Activated CD8-positive, alpha-beta T cell treated with anti-CD3 and anti-CD28 coated beads for 36 hours (primary cell): ENCODE measurements at regions not wholly inside any gene's neighbourhood (a gene's known extent, or its start where the extent isn't known, plus 50 kb on each side); places are given as distances from the start of the nearest gene placed in this dataset.
"Not testable (repeated sequence)": the region's sequence is repeated elsewhere in the genome, so short reads cannot be mapped to it uniquely, and the experiment has no call there.

Source experiments
- ATAC-seq: fragments of 200-7000 bp; cut with Tn5 transposase; one replicate; pipeline ENCODE4 v1.10.0; 2021; ENCODE audit warnings: mild to moderate bottlenecking, moderate library complexity
- CTCF ChIA-PET: fragments of 350-600 bp; sonication (Branson Sonifier 250); formaldehyde crosslinking; loops from one replicate; lab custom pipeline; 2021; ENCODE audit warnings: antibody characterized with exemption; lab: Charles Lee
- POLR2A ChIA-PET: fragments of 350-600 bp; sonication (Branson Sonifier 250); formaldehyde crosslinking; loops from one replicate; lab custom pipeline; 2021; ENCODE audit warnings: antibody characterized with exemption; lab: Charles Lee
- DNase-seq: peaks from one replicate; pipeline ENCODE4 v3.0.0-alpha.2; 2020
- H3K27ac Mint-ChIP-seq: one replicate; pipeline ENCODE4 v1.8.0; 2021; ENCODE audit warnings: mild to moderate bottlenecking, mixed read lengths
- H3K27me3 Mint-ChIP-seq: one replicate; pipeline ENCODE4 v1.8.0; 2021; ENCODE audit warnings: mixed read lengths
- H3K36me3 Mint-ChIP-seq: one replicate; pipeline ENCODE4 v1.8.0; 2021; ENCODE audit warnings: low read depth, mixed read lengths
- H3K4me1 Mint-ChIP-seq: one replicate; pipeline ENCODE4 v1.8.0; 2021; ENCODE audit warnings: low read depth, mixed read lengths
- H3K4me3 Mint-ChIP-seq: one replicate; pipeline ENCODE4 v1.8.0; 2021; ENCODE audit warnings: mild to moderate bottlenecking, moderate library complexity, mixed read lengths
- H3K9me3 Mint-ChIP-seq: one replicate; pipeline ENCODE4 v1.8.0; 2021; ENCODE audit warnings: mixed read lengths
- CTCF ChIP-seq: fragments of 200-600 bp; IDR thresholded peaks from one replicate; pipeline ENCODE4 v1.8.0; 2022; ENCODE audit warnings: antibody characterized with exemption, mild to moderate bottlenecking
- intact Hi-C: fragments of 100-400 bp; cut with micrococcal nuclease; formaldehyde crosslinking; loops from one replicate; pipeline ENCODE4 v1.10.0; 2022

- peaks cover 8% of the 10 kb centered on the region for H3K9me3 Mint-ChIP-seq
- no peaks in the 10 kb centered on the region for H3K36me3 Mint-ChIP-seq
- DNase-seq (no peak), ATAC-seq (no peak)
- peaks cover 3% of the 10 kb centered on the region for H3K27me3 Mint-ChIP-seq
- TF ChIP-seq CTCF: no peak
- POLR2A ChIA-PET: no interaction called here
- no peak overlapping the region for H3K27ac Mint-ChIP-seq
- intact Hi-C loops: no loop called here
- no peaks in the 10 kb centered on the region for H3K4me1 Mint-ChIP-seq
- H3K4me3 Mint-ChIP-seq: no peak overlapping the region
- CTCF ChIA-PET: no interaction called here
Observed at GRCh38 chr2:75853436-75853835, 142.7 kb upstream of the GCFC2 start.

GRCh38 chr2:75852639-75853038, 141.9 kb upstream of the GCFC2 start:
- CTCF ChIA-PET: no interaction called here
- intact Hi-C loops: no loop called here
- peaks cover 5% of the 10 kb centered on the region for H3K27me3 Mint-ChIP-seq
- H3K9me3 Mint-ChIP-seq: peaks cover 8% of the 10 kb centered on the region
- H3K4me3 Mint-ChIP-seq: no peak overlapping the region
- H3K36me3 Mint-ChIP-seq: no peaks in the 10 kb centered on the region
- no peaks in the 10 kb centered on the region for H3K4me1 Mint-ChIP-seq
- TF ChIP-seq CTCF: no peak
- H3K27ac Mint-ChIP-seq: no peak overlapping the region
- ATAC-seq (no peak), DNase-seq (no peak)
- POLR2A ChIA-PET: interaction anchor here (0.6 kb wide), 1 partner anchor 19 kb away, joined by 3 read pairs; no protein-coding TSS in a partner anchor

- no peak for DNase-seq
Observed at GRCh38 chr2:75846683-75847190, 136.0 kb upstream of the GCFC2 start.

GRCh38 chr2:75844651-75845050, 133.9 kb upstream of the GCFC2 start:
- TF ChIP-seq CTCF: no peak
- Mint-ChIP-seq H3K27ac (no peak overlapping the region), H3K4me3 (no peak overlapping the region), H3K36me3 (no peaks in the 10 kb centered on the region), H3K4me1 (no peaks in the 10 kb centered on the region), H3K9me3 (no peaks in the 10 kb centered on the region), H3K27me3 (peaks cover 2% of the 10 kb centered on the region)
- no peak for DNase-seq
- ChIA-PET POLR2A (no interaction called here), CTCF (no interaction called here)
- no peak for ATAC-seq
- intact Hi-C loops: no loop called here

More at GRCh38 chr2:75846683-75847190, 136.0 kb upstream of the GCFC2 start:
- Mint-ChIP-seq H3K4me1 (no peaks in the 10 kb centered on the region), H3K9me3 (no peaks in the 10 kb centered on the region), H3K4me3 (no peak overlapping the region), H3K36me3 (no peaks in the 10 kb centered on the region), H3K27ac (no peak overlapping the region), H3K27me3 (peaks cover 2% of the 10 kb centered on the region)
- no peak for TF ChIP-seq CTCF
- ChIA-PET POLR2A (no interaction called here), CTCF (no interaction called here)
- ATAC-seq: no peak
- intact Hi-C loops: no loop called here

- H3K9me3 Mint-ChIP-seq, CTCF ChIA-PET, POLR2A ChIA-PET, H3K36me3 Mint-ChIP-seq, intact Hi-C loops, ATAC-seq, H3K4me3 Mint-ChIP-seq, H3K27me3 Mint-ChIP-seq, H3K4me1 Mint-ChIP-seq, H3K27ac Mint-ChIP-seq, DNase-seq: not testable (repeated sequence)
Observed at GRCh38 chr2:75834588-75834987, 123.9 kb upstream of the GCFC2 start.

GRCh38 chr2:75833386-75833785, 122.7 kb upstream of the GCFC2 start:
- intact Hi-C loops: no loop called here
- H3K36me3 Mint-ChIP-seq: no peaks in the 10 kb centered on the region

More at GRCh38 chr2:75833386-75833785, 122.7 kb upstream of the GCFC2 start:
- ATAC-seq (no peak), DNase-seq (no peak)
- Mint-ChIP-seq H3K4me1 (no peaks in the 10 kb centered on the region), H3K9me3 (no peaks in the 10 kb centered on the region), H3K4me3 (no peak overlapping the region), H3K27ac (no peak overlapping the region), H3K27me3 (no peaks in the 10 kb centered on the region)
- TF ChIP-seq CTCF: no peak
- ChIA-PET CTCF (no interaction called here), POLR2A (no interaction called here)
